H9 (cell line): ENCODE measurements at regions not wholly inside any gene's neighbourhood (a gene's known extent, or its start where the extent isn't known, plus 50 kb on each side); places are given as distances from the start of the nearest gene placed in this dataset.

Experiments used
- DNase-seq: peaks from one replicate; pipeline ENCODE4 v3.0.0-alpha.2; 2017
- H2AFZ ChIP-seq: one replicate; pipeline ENCODE4 v1.6.1; 2013; ENCODE audit warnings: mild to moderate bottlenecking, low read length, control low read depth, moderate library complexity
- H2AK5ac ChIP-seq: 2 replicates; pipeline ENCODE4 v1.6.1; 2013; ENCODE audit warnings: low read length, control low read depth, mixed read lengths; ENCODE audit not compliant: insufficient read length
- H2BK120ac ChIP-seq: one replicate; pipeline ENCODE4 v1.6.1; 2013; ENCODE audit warnings: low read depth, mild to moderate bottlenecking, low read length, control low read depth, inconsistent platforms; ENCODE audit not compliant: poor library complexity, severe bottlenecking
- H2BK12ac ChIP-seq: 2 replicates; pipeline ENCODE4 v1.6.1; 2013; ENCODE audit warnings: low read length, control low read depth, mixed read lengths, low read depth; ENCODE audit not compliant: insufficient read length
- H2BK15ac ChIP-seq: 2 replicates; pipeline ENCODE4 v1.6.1; 2013; ENCODE audit warnings: low read depth, low read length, control low read depth
- H2BK20ac ChIP-seq: one replicate; pipeline ENCODE4 v1.6.1; 2013; ENCODE audit warnings: low read depth, mild to moderate bottlenecking, low read length, control low read depth, inconsistent platforms; ENCODE audit not compliant: poor library complexity, severe bottlenecking
- H2BK5ac ChIP-seq: 2 replicates; pipeline ENCODE4 v1.6.1; 2013; ENCODE audit warnings: low read length, control low read depth, mixed read lengths; ENCODE audit not compliant: insufficient read length
- H3K14ac ChIP-seq: 2 replicates; pipeline ENCODE4 v1.6.1; 2013; ENCODE audit warnings: low read length, control low read depth; ENCODE audit not compliant: insufficient read depth
- H3K18ac ChIP-seq: 2 replicates; pipeline ENCODE4 v1.6.1; 2013; ENCODE audit warnings: low read depth, mild to moderate bottlenecking, mixed read lengths, low read length, control low read depth; ENCODE audit not compliant: insufficient read length
- H3K23ac ChIP-seq: 2 replicates; pipeline ENCODE4 v1.6.1; 2013; ENCODE audit warnings: low read length, control low read depth, mixed read lengths, low read depth; ENCODE audit not compliant: insufficient read length
- H3K23me2 ChIP-seq: 2 replicates; pipeline ENCODE4 v1.6.1; 2013; ENCODE audit warnings: low read depth, mild to moderate bottlenecking, mixed read lengths, low read length, control low read depth; ENCODE audit not compliant: insufficient read length, poor library complexity, severe bottlenecking
- H3K27ac ChIP-seq: 2 replicates; pipeline ENCODE4 v1.5.1; 2013; ENCODE audit warnings: low read length, control low read depth, mixed read lengths, low read depth; ENCODE audit not compliant: insufficient read length
- H3K27me3 ChIP-seq: 2 replicates; pipeline ENCODE4 v1.6.1; 2013; ENCODE audit warnings: low read length, control low read depth, inconsistent platforms; ENCODE audit not compliant: insufficient read depth
- H3K4ac ChIP-seq: 2 replicates; pipeline ENCODE4 v1.6.1; 2013; ENCODE audit warnings: low read depth, mild to moderate bottlenecking, control low read depth, inconsistent platforms, low read length, moderate library complexity
- H3K4me1 ChIP-seq: 2 replicates; pipeline ENCODE4 v1.6.1; 2013; ENCODE audit warnings: low read length, control low read depth, inconsistent platforms; ENCODE audit not compliant: insufficient read depth
- H3K4me2 ChIP-seq: 2 replicates; pipeline ENCODE4 v1.6.1; 2013; ENCODE audit warnings: low read length, control low read depth, mixed read lengths; ENCODE audit not compliant: insufficient read length, insufficient read depth
- H3K56ac ChIP-seq: 2 replicates; pipeline ENCODE4 v1.6.1; 2013; ENCODE audit warnings: low read depth, mild to moderate bottlenecking, mixed read lengths, low read length, control low read depth; ENCODE audit not compliant: insufficient read length
- H3K79me1 ChIP-seq: 2 replicates; pipeline ENCODE4 v1.6.1; 2013; ENCODE audit warnings: low read depth, mild to moderate bottlenecking, moderate library complexity, low read length, control low read depth, inconsistent platforms; ENCODE audit not compliant: insufficient read depth, poor library complexity, severe bottlenecking
- H3K79me2 ChIP-seq: 2 replicates; pipeline ENCODE4 v1.6.1; 2013; ENCODE audit warnings: low read length, control low read depth, inconsistent platforms; ENCODE audit not compliant: insufficient read depth
- H3K9ac ChIP-seq: 2 replicates; pipeline ENCODE4 v1.6.1; 2013; ENCODE audit warnings: low read length, control low read depth, mixed read lengths; ENCODE audit not compliant: insufficient read length; ENCODE audit errors: extremely low read depth
- H3K9me3 ChIP-seq: one replicate; pipeline ENCODE4 v1.6.1; 2013; ENCODE audit warnings: low read depth, low read length, inconsistent platforms; ENCODE audit not compliant: control insufficient read depth
- H3T11ph ChIP-seq: one replicate; pipeline ENCODE4 v1.6.1; 2013; ENCODE audit warnings: mild to moderate bottlenecking, low read length, control low read depth, inconsistent platforms
- H4K20me1 ChIP-seq: one replicate; pipeline ENCODE4 v1.6.1; 2013; ENCODE audit not compliant: control insufficient read depth, insufficient read length, insufficient read depth
- H4K5ac ChIP-seq: 2 replicates; pipeline ENCODE4 v1.6.1; 2013; ENCODE audit warnings: low read depth, mild to moderate bottlenecking, mixed read lengths, low read length, control low read depth; ENCODE audit not compliant: insufficient read length
- H4K8ac ChIP-seq: replicated peaks from 2 replicates; pipeline ENCODE4 v1.6.1; 2013; ENCODE audit warnings: low read length, control low read depth, mixed read lengths, low read depth; ENCODE audit not compliant: insufficient read length
- H4K91ac ChIP-seq: 2 replicates; pipeline ENCODE4 v1.6.1; 2013; ENCODE audit warnings: low read depth, mild to moderate bottlenecking, moderate library complexity, mixed read lengths, low read length, control low read depth; ENCODE audit not compliant: insufficient read length
- H3K27ac Mint-ChIP-seq, 3 experiments: 2 replicates in 2 of 3; 3 replicates in 1 of 3; pipeline ENCODE4 v1.8.0; 2020 to 2021; ENCODE audit warnings: mixed read lengths in 3 of 3, mild to moderate bottlenecking in 1 of 3, moderate library complexity in 1 of 3
- H3K27me3 Mint-ChIP-seq: 2 replicates; pipeline ENCODE4 v1.8.0; 2021; ENCODE audit warnings: low read depth, mild to moderate bottlenecking, moderate library complexity, mixed read lengths
- H3K36me3 Mint-ChIP-seq, 3 experiments: 2 replicates in 2 of 3; 3 replicates in 1 of 3; pipeline ENCODE4 v1.8.0; 2020 to 2021; ENCODE audit warnings: low read depth in 3 of 3, mixed read lengths in 3 of 3; ENCODE audit not compliant: insufficient read depth in 1 of 3
- H3K4me1 Mint-ChIP-seq, 2 experiments: 2 replicates each; pipeline ENCODE4 v1.8.0; 2020; ENCODE audit warnings: mixed read lengths in 2 of 2
- H3K4me3 Mint-ChIP-seq, 2 experiments: 2 replicates in 1 of 2; 3 replicates in 1 of 2; pipeline ENCODE4 v1.8.0; 2020 to 2021; ENCODE audit warnings: mild to moderate bottlenecking in 2 of 2, mixed read lengths in 2 of 2, moderate library complexity in 1 of 2
- H3K9me3 Mint-ChIP-seq, 2 experiments: 2 replicates in 1 of 2; 3 replicates in 1 of 2; pipeline ENCODE4 v1.8.0; 2020; ENCODE audit warnings: mild to moderate bottlenecking in 2 of 2, mixed read lengths in 2 of 2, moderate library complexity in 1 of 2
- WGBS: extraction: QIAGEN DNeasy Blood & Tissue Kit; methylation state at CpG from one replicate; pipeline ENCODE4 v1.1.7; 2013; ENCODE audit warnings: missing lambda C conversion rate, low lambda C conversion rate, mixed read lengths; ENCODE audit not compliant: insufficient read length; ENCODE audit errors: extremely low coverage; 5-methylcytosine and 5-hydroxymethylcytosine counted together
- TF ChIP-seq, protein P1 (sequence below): fragments of 200-600 bp; sonication (generic); conservative IDR thresholded peaks from 3 replicates; pipeline ENCODE4 v1.8.0; 2021; ENCODE audit warnings: antibody characterized with exemption, mild to moderate bottlenecking

DNA sequence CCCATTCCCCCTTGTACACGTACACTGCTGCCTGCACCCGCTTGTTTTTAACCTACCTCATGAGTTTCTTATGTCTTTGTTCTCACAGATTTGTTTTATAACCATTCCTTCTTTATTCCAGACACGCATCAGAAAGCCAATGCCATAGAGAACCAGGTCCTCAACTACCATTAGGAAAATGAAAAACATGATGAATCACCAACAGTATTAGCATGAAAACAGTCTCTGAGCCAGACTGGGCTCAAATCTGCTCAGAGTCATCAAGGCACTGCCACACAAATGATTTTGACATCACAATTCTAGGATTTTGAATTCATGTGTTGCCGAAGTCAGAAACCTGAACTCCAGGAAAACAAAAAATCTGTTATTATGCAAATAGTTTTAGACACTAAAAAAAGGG is 394.1 kb upstream of the GRIA1 start:
- Mint-ChIP-seq H3K4me1 (peaks cover 5 to 10% of the 10 kb centered on the region in 2 experiments), H3K9me3 (no peaks in the 10 kb centered on the region), H3K4me3 (no peak overlapping the region), H3K27me3 (no peaks in the 10 kb centered on the region), H3K36me3 (no peaks in the 10 kb centered on the region), H3K27ac (no peak overlapping the region)
- no peak overlapping the region for H4K8ac ChIP-seq
- H3K9ac ChIP-seq: no peak overlapping the region
- no peaks in the 10 kb centered on the region for H3K27me3 ChIP-seq
- H3K14ac ChIP-seq: no peak overlapping the region
- no peak overlapping the region for H3K23ac ChIP-seq
- H3K18ac ChIP-seq: no peak overlapping the region
- TF ChIP-seq, protein P1, sequence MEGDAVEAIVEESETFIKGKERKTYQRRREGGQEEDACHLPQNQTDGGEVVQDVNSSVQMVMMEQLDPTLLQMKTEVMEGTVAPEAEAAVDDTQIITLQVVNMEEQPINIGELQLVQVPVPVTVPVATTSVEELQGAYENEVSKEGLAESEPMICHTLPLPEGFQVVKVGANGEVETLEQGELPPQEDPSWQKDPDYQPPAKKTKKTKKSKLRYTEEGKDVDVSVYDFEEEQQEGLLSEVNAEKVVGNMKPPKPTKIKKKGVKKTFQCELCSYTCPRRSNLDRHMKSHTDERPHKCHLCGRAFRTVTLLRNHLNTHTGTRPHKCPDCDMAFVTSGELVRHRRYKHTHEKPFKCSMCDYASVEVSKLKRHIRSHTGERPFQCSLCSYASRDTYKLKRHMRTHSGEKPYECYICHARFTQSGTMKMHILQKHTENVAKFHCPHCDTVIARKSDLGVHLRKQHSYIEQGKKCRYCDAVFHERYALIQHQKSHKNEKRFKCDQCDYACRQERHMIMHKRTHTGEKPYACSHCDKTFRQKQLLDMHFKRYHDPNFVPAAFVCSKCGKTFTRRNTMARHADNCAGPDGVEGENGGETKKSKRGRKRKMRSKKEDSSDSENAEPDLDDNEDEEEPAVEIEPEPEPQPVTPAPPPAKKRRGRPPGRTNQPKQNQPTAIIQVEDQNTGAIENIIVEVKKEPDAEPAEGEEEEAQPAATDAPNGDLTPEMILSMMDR: no peak
- H2BK5ac ChIP-seq: no peak overlapping the region
- no peak overlapping the region for H2BK12ac ChIP-seq
- DNase-seq: no peak
- no peak overlapping the region for H2BK20ac ChIP-seq
- H3K79me2 ChIP-seq: no peaks in the 10 kb centered on the region; the same call in 1 of the 2 replicates
- H2AFZ ChIP-seq: no peak overlapping the region
- H3K4me1 ChIP-seq: peaks cover 3% of the 10 kb centered on the region; the same call in 1 of the 2 replicates
- no peak overlapping the region for H2AK5ac ChIP-seq
- no peak overlapping the region for H2BK15ac ChIP-seq
- no peak overlapping the region for H3K27ac ChIP-seq
- no peak overlapping the region for H3T11ph ChIP-seq
- H2BK120ac ChIP-seq: no peak overlapping the region
- no peak overlapping the region for H3K4ac ChIP-seq
- H3K4me2 ChIP-seq: no peak overlapping the region
- H3K9me3 ChIP-seq: no peaks in the 10 kb centered on the region
- H4K91ac ChIP-seq: no peak overlapping the region
- H4K5ac ChIP-seq: no peak overlapping the region
- no CpG with 5 or more reads among the region's 4 CpGs for WGBS
- H3K56ac ChIP-seq: no peak overlapping the region
- H4K20me1 ChIP-seq: no peaks in the 10 kb centered on the region
- H3K79me1 ChIP-seq: no peaks in the 10 kb centered on the region
- H3K23me2 ChIP-seq: no peaks in the 10 kb centered on the region
